ENCODE measurements at regions not wholly inside any gene's neighbourhood (a gene's known extent, or its start where the extent isn't known, plus 50 kb on each side); places are given as distances from the start of the nearest gene placed in this dataset.
"Not testable (repeated sequence)": the region's sequence is repeated elsewhere in the genome, so short reads cannot be mapped to it uniquely, and the experiment has no call there.

- H3K27me3 ChIP-seq (ENCODE audit: control insufficient read depth, insufficient read depth, low read length), result no peaks in the 10 kb centered on the region
- H3K27ac ChIP-seq (ENCODE audit: insufficient read depth, low read length, poor library complexity, severe bottlenecking), result no peak overlapping the region
- peaks cover 0 to 7% of the 10 kb centered on the region in 2 experiments for H3K9me3 ChIP-seq (ENCODE audit: control insufficient read depth in 2 of 2, low read length in 2 of 2)
- H3K4me3 ChIP-seq (ENCODE audit: low read depth, low read length), result no peak overlapping the region
- Mint-ChIP-seq H3K4me1 (no peaks in the 10 kb centered on the region), H3K27me3 (no peaks in the 10 kb centered on the region), H3K4me3 (no peak overlapping the region), H3K36me3 (no peaks in the 10 kb centered on the region), H3K27ac (no peak overlapping the region), H3K9me3 (peaks cover 1 to 22% (median 8%) of the 10 kb centered on the region in 7 donors)
- DNase-seq (no peak), ATAC-seq (ENCODE audit: low read depth in 2 of 2) (no peak)
- H3K36me3 ChIP-seq (ENCODE audit: control insufficient read depth, insufficient read depth, low read length), result no peaks in the 10 kb centered on the region
- no peaks in the 10 kb centered on the region for H3K4me1 ChIP-seq (ENCODE audit: control insufficient read depth, insufficient read depth, low read length, poor library complexity, severe bottlenecking)
These were observed 114.7 kb upstream of the ANKRD30A start for GRCh38 chr10:37010741-37011140.

GRCh38 chr10:37008276-37008675, 117.1 kb upstream of the ANKRD30A start:
- H3K27ac Mint-ChIP-seq; H3K27me3 Mint-ChIP-seq; H3K27ac ChIP-seq (ENCODE audit: insufficient read depth, low read length, poor library complexity, severe bottlenecking); H3K36me3 ChIP-seq (ENCODE audit: control insufficient read depth, insufficient read depth, low read length); H3K4me3 ChIP-seq (ENCODE audit: low read depth, low read length); H3K4me1 ChIP-seq (ENCODE audit: control insufficient read depth, insufficient read depth, low read length, poor library complexity, severe bottlenecking); H3K9me3 ChIP-seq (ENCODE audit: control insufficient read depth in 2 of 2, low read length in 2 of 2); H3K27me3 ChIP-seq (ENCODE audit: control insufficient read depth, insufficient read depth, low read length); H3K4me1 Mint-ChIP-seq; DNase-seq; H3K36me3 Mint-ChIP-seq; ATAC-seq (ENCODE audit: low read depth in 2 of 2); H3K4me3 Mint-ChIP-seq: not testable (repeated sequence)
- peaks cover 1 to 13% (median 6%) of the 10 kb centered on the region in 7 donors for H3K9me3 Mint-ChIP-seq

- H3K27me3 ChIP-seq (ENCODE audit: control insufficient read depth, insufficient read depth, low read length), result no peaks in the 10 kb centered on the region
- H3K9me3 Mint-ChIP-seq, result peaks cover 0 to 19% (median 4%) of the 10 kb centered on the region in 7 donors
- no peak overlapping the region for H3K27ac ChIP-seq (ENCODE audit: insufficient read depth, low read length, poor library complexity, severe bottlenecking)
- no peaks in the 10 kb centered on the region for H3K4me1 ChIP-seq (ENCODE audit: control insufficient read depth, insufficient read depth, low read length, poor library complexity, severe bottlenecking)
- no peak for ATAC-seq (ENCODE audit: low read depth in 2 of 2)
- no peaks in the 10 kb centered on the region for H3K36me3 Mint-ChIP-seq
- no peaks in the 10 kb centered on the region for H3K9me3 ChIP-seq (ENCODE audit: control insufficient read depth in 2 of 2, low read length in 2 of 2)
- no peak overlapping the region for H3K4me3 Mint-ChIP-seq
- H3K27me3 Mint-ChIP-seq, result no peaks in the 10 kb centered on the region
- no peaks in the 10 kb centered on the region for H3K36me3 ChIP-seq (ENCODE audit: control insufficient read depth, insufficient read depth, low read length)
- no peaks in the 10 kb centered on the region for H3K4me1 Mint-ChIP-seq
- no peak overlapping the region for H3K27ac Mint-ChIP-seq
- no peak overlapping the region for H3K4me3 ChIP-seq (ENCODE audit: low read depth, low read length)
- no peak for DNase-seq
These were observed 122.3 kb upstream of the ANKRD30A start for GRCh38 chr10:37003126-37003525.

GRCh38 chr10:36995806-36996205, 129.6 kb upstream of the ANKRD30A start:
- not testable (repeated sequence) for H3K27me3 ChIP-seq (ENCODE audit: control insufficient read depth, insufficient read depth, low read length); DNase-seq; H3K4me1 Mint-ChIP-seq; H3K36me3 Mint-ChIP-seq; H3K4me3 ChIP-seq (ENCODE audit: low read depth, low read length); H3K9me3 ChIP-seq (ENCODE audit: control insufficient read depth in 2 of 2, low read length in 2 of 2); H3K27me3 Mint-ChIP-seq; H3K4me3 Mint-ChIP-seq; H3K36me3 ChIP-seq (ENCODE audit: control insufficient read depth, insufficient read depth, low read length); H3K27ac ChIP-seq (ENCODE audit: insufficient read depth, low read length, poor library complexity, severe bottlenecking); H3K4me1 ChIP-seq (ENCODE audit: control insufficient read depth, insufficient read depth, low read length, poor library complexity, severe bottlenecking); ATAC-seq (ENCODE audit: low read depth in 2 of 2); H3K27ac Mint-ChIP-seq
- peaks cover 0 to 24% (median 3%) of the 10 kb centered on the region in 7 donors for H3K9me3 Mint-ChIP-seq

- Mint-ChIP-seq H3K27ac (no peak overlapping the region), H3K4me3 (no peak overlapping the region), H3K27me3 (no peaks in the 10 kb centered on the region), H3K4me1 (no peaks in the 10 kb centered on the region), H3K9me3 (peaks cover 0 to 20% (median 4%) of the 10 kb centered on the region in 7 donors), H3K36me3 (no peaks in the 10 kb centered on the region)
- Histone ChIP-seq H3K4me1 (ENCODE audit: control insufficient read depth, insufficient read depth, low read length, poor library complexity, severe bottlenecking) (no peaks in the 10 kb centered on the region), H3K36me3 (ENCODE audit: control insufficient read depth, insufficient read depth, low read length) (no peaks in the 10 kb centered on the region), H3K27me3 (ENCODE audit: control insufficient read depth, insufficient read depth, low read length) (no peaks in the 10 kb centered on the region), H3K27ac (ENCODE audit: insufficient read depth, low read length, poor library complexity, severe bottlenecking) (no peak overlapping the region), H3K4me3 (ENCODE audit: low read depth, low read length) (no peak overlapping the region), H3K9me3 (ENCODE audit: control insufficient read depth in 2 of 2, low read length in 2 of 2) (no peaks in the 10 kb centered on the region)
- ATAC-seq (ENCODE audit: low read depth in 2 of 2) (no peak), DNase-seq (no peak)
These were observed 130.5 kb upstream of the ANKRD30A start for GRCh38 chr10:36994886-36995285.

- DNase-seq (no peak), ATAC-seq (ENCODE audit: low read depth in 2 of 2) (no peak)
- no peak overlapping the region for H3K4me3 Mint-ChIP-seq
- no peaks in the 10 kb centered on the region for H3K36me3 Mint-ChIP-seq
- Histone ChIP-seq H3K27ac (ENCODE audit: insufficient read depth, low read length, poor library complexity, severe bottlenecking) (no peak overlapping the region), H3K4me3 (ENCODE audit: low read depth, low read length) (no peak overlapping the region), H3K27me3 (ENCODE audit: control insufficient read depth, insufficient read depth, low read length) (no peaks in the 10 kb centered on the region), H3K36me3 (ENCODE audit: control insufficient read depth, insufficient read depth, low read length) (no peaks in the 10 kb centered on the region), H3K9me3 (ENCODE audit: control insufficient read depth in 2 of 2, low read length in 2 of 2) (peaks cover 3 to 4% of the 10 kb centered on the region in 2 experiments), H3K4me1 (ENCODE audit: control insufficient read depth, insufficient read depth, low read length, poor library complexity, severe bottlenecking) (no peaks in the 10 kb centered on the region)
- H3K27ac Mint-ChIP-seq, result no peak overlapping the region
- no peaks in the 10 kb centered on the region for H3K4me1 Mint-ChIP-seq
- H3K27me3 Mint-ChIP-seq, result peaks cover 4% of the 10 kb centered on the region
- peaks cover 0 to 10% (median 9%) of the 10 kb centered on the region in 7 donors for H3K9me3 Mint-ChIP-seq
These were observed 136.2 kb upstream of the ANKRD30A start for GRCh38 chr10:36989233-36989632.

- no peaks in the 10 kb centered on the region for H3K27me3 ChIP-seq (ENCODE audit: control insufficient read depth, insufficient read depth, low read length)
- ATAC-seq (ENCODE audit: low read depth in 2 of 2) (no peak), DNase-seq (no peak)
- H3K36me3 ChIP-seq (ENCODE audit: control insufficient read depth, insufficient read depth, low read length), result no peaks in the 10 kb centered on the region
- H3K4me3 ChIP-seq (ENCODE audit: low read depth, low read length), result no peak overlapping the region
- no peaks in the 10 kb centered on the region for H3K4me1 ChIP-seq (ENCODE audit: control insufficient read depth, insufficient read depth, low read length, poor library complexity, severe bottlenecking)
- no peak overlapping the region for H3K27ac ChIP-seq (ENCODE audit: insufficient read depth, low read length, poor library complexity, severe bottlenecking)
- H3K27me3 Mint-ChIP-seq, result no peaks in the 10 kb centered on the region
- H3K36me3 Mint-ChIP-seq, result no peaks in the 10 kb centered on the region
- H3K4me1 Mint-ChIP-seq, result no peaks in the 10 kb centered on the region
- H3K4me3 Mint-ChIP-seq, result no peak overlapping the region
- H3K9me3 Mint-ChIP-seq, result peaks cover 3 to 18% (median 7%) of the 10 kb centered on the region in 7 donors
- H3K27ac Mint-ChIP-seq, result no peak overlapping the region
- H3K9me3 ChIP-seq (ENCODE audit: control insufficient read depth in 2 of 2, low read length in 2 of 2), result no peaks in the 10 kb centered on the region
These were observed 178.8 kb upstream of the ANKRD30A start for GRCh38 chr10:36946598-36946997.

- no peaks in the 10 kb centered on the region for H3K4me1 Mint-ChIP-seq
- H3K36me3 Mint-ChIP-seq, result no peaks in the 10 kb centered on the region
- peaks cover 2 to 12% (median 7%) of the 10 kb centered on the region in 7 donors for H3K9me3 Mint-ChIP-seq
- no peak for ATAC-seq (ENCODE audit: low read depth in 2 of 2)
- Histone ChIP-seq H3K9me3 (ENCODE audit: control insufficient read depth in 2 of 2, low read length in 2 of 2) (peaks cover 0 to 2% of the 10 kb centered on the region in 2 experiments), H3K27ac (ENCODE audit: insufficient read depth, low read length, poor library complexity, severe bottlenecking) (no peak overlapping the region), H3K27me3 (ENCODE audit: control insufficient read depth, insufficient read depth, low read length) (no peaks in the 10 kb centered on the region), H3K4me1 (ENCODE audit: control insufficient read depth, insufficient read depth, low read length, poor library complexity, severe bottlenecking) (no peaks in the 10 kb centered on the region), H3K4me3 (ENCODE audit: low read depth, low read length) (no peak overlapping the region), H3K36me3 (ENCODE audit: control insufficient read depth, insufficient read depth, low read length) (no peaks in the 10 kb centered on the region)
- no peaks in the 10 kb centered on the region for H3K27me3 Mint-ChIP-seq
- H3K27ac Mint-ChIP-seq, result no peak overlapping the region
- no peak overlapping the region for H3K4me3 Mint-ChIP-seq
- DNase-seq, result no peak
These were observed 181.9 kb upstream of the ANKRD30A start for GRCh38 chr10:36943544-36943943.
